H1 (cell line): ENCODE measurements at regions not wholly inside any gene's neighbourhood (a gene's known extent, or its start where the extent isn't known, plus 50 kb on each side); places are given as distances from the start of the nearest gene placed in this dataset.

Experiments used
- CTCF ChIA-PET: fragments of 300-600 bp; sonication (Branson Sonifier 250); formaldehyde crosslinking; loops from one replicate; lab custom pipeline; 2021; ENCODE audit not compliant: partially characterized antibody; lab: Charles Lee
- POLR2A ChIA-PET: fragments of 300-600 bp; sonication (Branson Sonifier 250); formaldehyde crosslinking; loops from one replicate; lab custom pipeline; 2021; ENCODE audit warnings: inconsistent platforms; ENCODE audit not compliant: partially characterized antibody; lab: Charles Lee
- DNase-seq, 2 experiments: peaks; one replicate each; pipeline versions ENCODE4 v3.0.0 to v3.0.0-alpha.2; 2010 to 2022; ENCODE audit warnings: low spot score in 2 of 2, low read depth in 1 of 2, mixed read lengths in 1 of 2
- FAIRE-seq: peaks from 2 replicates; lab custom pipeline; 2011; peaks lifted over from hg19 to GRCh38; lab: Jason Lieb, UNC
- H2AFZ ChIP-seq: 2 replicates; pipeline ENCODE4 v1.8.1; 2012; ENCODE audit warnings: low read length, inconsistent platforms
- H2AK5ac ChIP-seq: 2 replicates; pipeline ENCODE4 v1.6.1; 2013; ENCODE audit warnings: low read depth, low read length
- H2BK120ac ChIP-seq: replicated peaks from 2 replicates; pipeline ENCODE3; 2013; ENCODE audit warnings: low read depth, low read length, inconsistent platforms
- H2BK12ac ChIP-seq: 2 replicates; pipeline ENCODE4 v1.6.1; 2013; ENCODE audit warnings: low read depth, low read length
- H2BK15ac ChIP-seq: 2 replicates; pipeline ENCODE4 v1.6.1; 2013; ENCODE audit warnings: low read length
- H2BK20ac ChIP-seq: 2 replicates; pipeline ENCODE4 v1.6.1; 2013; ENCODE audit warnings: low read length
- H2BK5ac ChIP-seq: 2 replicates; pipeline ENCODE4 v1.6.1; 2013; ENCODE audit warnings: low read depth, low read length
- H3K14ac ChIP-seq: 2 replicates; pipeline ENCODE4 v1.6.1; 2013; ENCODE audit warnings: inconsistent platforms; ENCODE audit not compliant: insufficient read length
- H3K18ac ChIP-seq: 2 replicates; pipeline ENCODE4 v1.6.1; 2013; ENCODE audit warnings: low read length; ENCODE audit errors: extremely low read depth
- H3K23ac ChIP-seq: 2 replicates; pipeline ENCODE4 v1.6.1; 2013; ENCODE audit warnings: inconsistent platforms; ENCODE audit not compliant: insufficient read length
- H3K23me2 ChIP-seq: 2 replicates; pipeline ENCODE4 v1.6.1; 2013; ENCODE audit warnings: low read depth, low read length
- H3K27ac ChIP-seq: 2 replicates; pipeline ENCODE4 v1.6.1; 2011; ENCODE audit warnings: low read depth, low read length, inconsistent platforms
- H3K27me3 ChIP-seq, 4 experiments: replicated peaks in 1 of 4; 1 replicate in 1 of 4; 2 replicates in 3 of 4; pipeline versions ENCODE4 v1.6.1 to v1.8.1; 2011 to 2013; ENCODE audit warnings: low read length in 3 of 4, mild to moderate bottlenecking in 3 of 4, inconsistent platforms in 2 of 4, mixed read lengths in 2 of 4, moderate library complexity in 1 of 4; ENCODE audit not compliant: control insufficient read depth in 3 of 4, insufficient read depth in 3 of 4; ENCODE audit errors: extremely low read depth in 1 of 4
- H3K36me3 ChIP-seq, 4 experiments: 2 replicates each; pipeline versions ENCODE4 v1.6.1 to v1.8.1; 2011 to 2013; ENCODE audit warnings: mild to moderate bottlenecking in 4 of 4, low read length in 3 of 4, moderate library complexity in 2 of 4, control low read depth in 1 of 4, inconsistent platforms in 1 of 4; ENCODE audit not compliant: insufficient read depth in 4 of 4, control insufficient read depth in 2 of 4
- H3K4ac ChIP-seq: replicated peaks from 2 replicates; pipeline ENCODE3; 2013; ENCODE audit warnings: low read length, low read depth, mixed read lengths, inconsistent platforms; ENCODE audit not compliant: insufficient read length
- H3K4me1 ChIP-seq, 4 experiments: replicated peaks in 1 of 4; 1 replicate in 1 of 4; 2 replicates in 3 of 4; pipeline versions ENCODE4 v1.6.1 to v1.8.1; 2011 to 2013; ENCODE audit warnings: low read length in 3 of 4, inconsistent platforms in 2 of 4, mixed read lengths in 1 of 4; ENCODE audit not compliant: insufficient read depth in 4 of 4, control insufficient read depth in 3 of 4
- H3K4me2 ChIP-seq, 2 experiments: 2 replicates each; pipeline versions ENCODE4 v1.6.1 to v1.8.1; 2011 to 2013; ENCODE audit warnings: low read depth in 2 of 2, low read length in 2 of 2, control low read depth in 1 of 2, inconsistent platforms in 1 of 2, mild to moderate bottlenecking in 1 of 2; ENCODE audit not compliant: insufficient read depth in 1 of 2
- H3K4me3 ChIP-seq, 4 experiments: fragments of 200-600, 300-600 bp in 1 of 4; sonication (generic), shearing (Covaris generic), sonication (Bioruptor Twin) in 1 of 4; 2 replicates each; pipeline versions ENCODE4 v1.5.1 to v1.8.1; 2011 to 2016; ENCODE audit warnings: low read length in 4 of 4, low read depth in 3 of 4, control low read depth in 2 of 4, inconsistent platforms in 2 of 4, mild to moderate bottlenecking in 2 of 4, mixed read lengths in 1 of 4, moderate library complexity in 1 of 4; ENCODE audit not compliant: insufficient read depth in 2 of 4; ENCODE audit errors: extremely low read depth in 1 of 4
- H3K56ac ChIP-seq: replicated peaks from 2 replicates; pipeline ENCODE3; 2013; ENCODE audit warnings: low read depth, mild to moderate bottlenecking, mixed read lengths, low read length, inconsistent platforms; ENCODE audit not compliant: insufficient read length
- H3K79me1 ChIP-seq: 2 replicates; pipeline ENCODE4 v1.6.1; 2013; ENCODE audit warnings: low read depth, low read length, control low read depth
- H3K79me2 ChIP-seq, 2 experiments: 2 replicates each; pipeline versions ENCODE4 v1.6.1 to v1.8.1; 2012 to 2013; ENCODE audit warnings: low read length in 2 of 2, mild to moderate bottlenecking in 2 of 2, inconsistent platforms in 1 of 2; ENCODE audit not compliant: insufficient read depth in 2 of 2, control insufficient read depth in 1 of 2
- H3K9ac ChIP-seq, 4 experiments: replicated peaks in 1 of 4; 1 replicate in 1 of 4; 2 replicates in 3 of 4; pipeline versions ENCODE4 v1.6.1 to v1.8.1; 2011 to 2013; ENCODE audit warnings: low read depth in 3 of 4, low read length in 3 of 4, control low read depth in 2 of 4, mild to moderate bottlenecking in 2 of 4, moderate library complexity in 2 of 4, inconsistent platforms in 1 of 4; ENCODE audit errors: extremely low read depth in 1 of 4
- H3K9me3 ChIP-seq, 2 experiments: 2 replicates each; pipeline versions ENCODE4 v1.6.1 to v1.8.1; 2012 to 2013; ENCODE audit warnings: mild to moderate bottlenecking in 2 of 2, moderate library complexity in 2 of 2, control low read depth in 1 of 2, inconsistent platforms in 1 of 2, low read depth in 1 of 2, low read length in 1 of 2, mixed read lengths in 1 of 2; ENCODE audit not compliant: insufficient read depth in 2 of 2
- H4K20me1 ChIP-seq, 2 experiments: replicated peaks in 1 of 2; 2 replicates each; pipeline versions ENCODE3 to v1.8.1; 2011 to 2013; ENCODE audit warnings: inconsistent platforms in 2 of 2, low read length in 2 of 2, mild to moderate bottlenecking in 1 of 2; ENCODE audit not compliant: insufficient read depth in 2 of 2, control insufficient read depth in 1 of 2
- H4K5ac ChIP-seq: 2 replicates; pipeline ENCODE4 v1.6.1; 2013; ENCODE audit warnings: low read length, low read depth, mixed read lengths, inconsistent platforms; ENCODE audit not compliant: insufficient read length
- H4K8ac ChIP-seq: 2 replicates; pipeline ENCODE4 v1.8.0; 2013; ENCODE audit warnings: mild to moderate bottlenecking, moderate library complexity, low read length, inconsistent platforms; ENCODE audit not compliant: insufficient read depth; ENCODE audit errors: extremely low read depth
- H4K91ac ChIP-seq: replicated peaks from 2 replicates; pipeline ENCODE3; 2013; ENCODE audit warnings: low read length, mixed read lengths, inconsistent platforms; ENCODE audit not compliant: insufficient read length
- CBX8 ChIP-seq: fragments of 300-800, 300-1000 bp; sonication (generic); IDR thresholded peaks from 2 replicates; pipeline ENCODE4 v1.7.1; 2016; ENCODE audit warnings: low read depth, low read length, borderline replicate concordance
- CHD1 ChIP-seq: IDR thresholded peaks from 2 replicates; pipeline ENCODE4 v1.6.1; 2012; ENCODE audit warnings: low read depth, low read length, improper control_type of control experiment
- E2F6 ChIP-seq: IDR thresholded peaks from 2 replicates; pipeline ENCODE4 v1.6.1; 2012; ENCODE audit warnings: inconsistent platforms
- FOSL1 ChIP-seq: IDR thresholded peaks from 2 replicates; pipeline ENCODE4 v1.6.1; 2011; ENCODE audit warnings: mild to moderate bottlenecking, low read depth, low read length, moderate library complexity; ENCODE audit not compliant: insufficient read depth
- KDM5A ChIP-seq: fragments of 200-600 bp; IDR thresholded peaks from 2 replicates; pipeline ENCODE4 v1.7.1; 2012; ENCODE audit warnings: mild to moderate bottlenecking, low read length, inconsistent platforms, mixed read lengths
- MAX ChIP-seq: IDR thresholded peaks from 2 replicates; pipeline ENCODE4 v1.6.1; 2012; ENCODE audit warnings: inconsistent platforms
- NRF1 ChIP-seq: IDR thresholded peaks from 2 replicates; pipeline ENCODE4 v1.6.1; 2011; ENCODE audit warnings: mild to moderate bottlenecking, low read depth, low read length, improper control_type of control experiment
- RBBP5 ChIP-seq: IDR thresholded peaks from 2 replicates; pipeline ENCODE4 v1.7.1; 2012; ENCODE audit warnings: low read depth, mild to moderate bottlenecking, inconsistent platforms, low read length, moderate library complexity, borderline replicate concordance
- RXRA ChIP-seq: IDR thresholded peaks from 2 replicates; pipeline ENCODE4 v1.6.1; 2011; ENCODE audit warnings: low read depth, mild to moderate bottlenecking, low read length, moderate library complexity; ENCODE audit not compliant: insufficient read depth
- SIN3A ChIP-seq, 2 experiments: IDR thresholded peaks in 1 of 2; conservative IDR thresholded peaks in 1 of 2; 2 replicates each; pipeline ENCODE4 v1.6.1; 2011 to 2012; ENCODE audit warnings: low read length in 2 of 2, improper control_type of control experiment in 1 of 2, low read depth in 1 of 2, mild to moderate bottlenecking in 1 of 2
- SRF ChIP-seq: IDR thresholded peaks from 2 replicates; pipeline ENCODE4 v1.6.1; 2011; ENCODE audit warnings: mild to moderate bottlenecking, low read depth, low read length, moderate library complexity
- TAF1 ChIP-seq: IDR thresholded peaks from 2 replicates; pipeline ENCODE4 v1.6.1; 2011; ENCODE audit warnings: mild to moderate bottlenecking, low read depth, low read length
- TEAD4 ChIP-seq: IDR thresholded peaks from 2 replicates; pipeline ENCODE4 v1.6.1; 2012; ENCODE audit warnings: low read depth, low read length, inconsistent platforms, mixed read lengths
- WGBS, 2 experiments: shearing (Covaris generic) in 1 of 2; methylation state at CpG; one replicate each; pipeline versions ENCODE4 v1.1.6 to v1.1.7; 2013 to 2015; ENCODE audit warnings: low lambda C conversion rate in 2 of 2, mixed read lengths in 2 of 2, inconsistent platforms in 1 of 2, low coverage in 1 of 2, missing lambda C conversion rate in 1 of 2; ENCODE audit not compliant: insufficient replicate concordance in 2 of 2, insufficient coverage in 1 of 2, insufficient read length in 1 of 2; ENCODE audit errors: extremely low coverage in 1 of 2, missing lambda C conversion rate in 1 of 2; 5-methylcytosine and 5-hydroxymethylcytosine counted together

GRCh38 chr2:38430196-38430595 lies 53.1 kb upstream of the ATL2 start:
- Histone ChIP-seq H3K18ac (no peak overlapping the region), H4K5ac (no peak overlapping the region), H2BK15ac (no peak overlapping the region), H3K79me1 (no peaks in the 10 kb centered on the region), H2BK20ac (no peak overlapping the region), H3K14ac (no peak overlapping the region), H2BK120ac (no peak overlapping the region), H2BK5ac (no peak overlapping the region), H2AK5ac (no peak overlapping the region), H3K4ac (no peak overlapping the region), H3K4me1 (peaks cover 5 to 25% (median 19%) of the 10 kb centered on the region in 4 experiments), H3K27ac (no peak overlapping the region), H2AFZ (peak overlapping the region; percentile 99), H2BK12ac (0 out of 2 replicates have a peak overlapping the region, but pooled peaks have one; percentile 10), H3K56ac (no peak overlapping the region), H3K4me2 (no peak overlapping the region), H3K36me3 (no peaks in the 10 kb centered on the region), H3K9ac (no peak overlapping the region; a peak in 1 of 7 replicates), H3K79me2 (no peaks in the 10 kb centered on the region), H4K20me1 (no peaks in the 10 kb centered on the region), H3K23me2 (no peaks in the 10 kb centered on the region), H3K27me3 (no peaks in the 10 kb centered on the region), H4K8ac (no peak overlapping the region), H3K23ac (no peak overlapping the region), H3K4me3 (no peak overlapping the region), H3K9me3 (no peaks in the 10 kb centered on the region), H4K91ac (no peak overlapping the region)
- POLR2A ChIA-PET = interaction anchor here (1.0 to 1.5 kb wide), 2 partner anchors 11 to 52 kb away, joined by 3 read pairs; no protein-coding TSS in a partner anchor
- WGBS, 2 experiments = 89% methylated on average over 7 of the region's 7 CpGs; no CpG with 5 or more reads in 1 of the 2 experiments
- CTCF ChIA-PET = interaction anchor here (0.8 to 2.8 kb wide), 8 partner anchors 8 to 78 kb away, joined by 3 to 14 read pairs (median 4); no protein-coding TSS in a partner anchor
- TF ChIP-seq RBBP5 (no peak), TEAD4 (no peak), TAF1 (no peak), CHD1 (no peak), CBX8 (no peak), NRF1 (no peak), RXRA (no peak), SRF (no peak), E2F6 (no peak), FOSL1 (no peak), SIN3A (conservative IDR thresholded peaks at IDR 0.05 in 1 of 2, IDR thresholded peaks at IDR 0.05 in 1 of 2; ENCODE audit: low read depth in 1 of 2, low read length in 2 of 2) (no peak), KDM5A (no peak), MAX (no peak)
- FAIRE-seq (no peak), DNase-seq (no peak)
